ENCODE measurements at regions not wholly inside any gene's neighbourhood (a gene's known extent, or its start where the extent isn't known, plus 50 kb on each side); places are given as distances from the start of the nearest gene placed in this dataset.
A peak's percentile ranks its signal among the peaks of the same experiment; 100 is the strongest.

DNA sequence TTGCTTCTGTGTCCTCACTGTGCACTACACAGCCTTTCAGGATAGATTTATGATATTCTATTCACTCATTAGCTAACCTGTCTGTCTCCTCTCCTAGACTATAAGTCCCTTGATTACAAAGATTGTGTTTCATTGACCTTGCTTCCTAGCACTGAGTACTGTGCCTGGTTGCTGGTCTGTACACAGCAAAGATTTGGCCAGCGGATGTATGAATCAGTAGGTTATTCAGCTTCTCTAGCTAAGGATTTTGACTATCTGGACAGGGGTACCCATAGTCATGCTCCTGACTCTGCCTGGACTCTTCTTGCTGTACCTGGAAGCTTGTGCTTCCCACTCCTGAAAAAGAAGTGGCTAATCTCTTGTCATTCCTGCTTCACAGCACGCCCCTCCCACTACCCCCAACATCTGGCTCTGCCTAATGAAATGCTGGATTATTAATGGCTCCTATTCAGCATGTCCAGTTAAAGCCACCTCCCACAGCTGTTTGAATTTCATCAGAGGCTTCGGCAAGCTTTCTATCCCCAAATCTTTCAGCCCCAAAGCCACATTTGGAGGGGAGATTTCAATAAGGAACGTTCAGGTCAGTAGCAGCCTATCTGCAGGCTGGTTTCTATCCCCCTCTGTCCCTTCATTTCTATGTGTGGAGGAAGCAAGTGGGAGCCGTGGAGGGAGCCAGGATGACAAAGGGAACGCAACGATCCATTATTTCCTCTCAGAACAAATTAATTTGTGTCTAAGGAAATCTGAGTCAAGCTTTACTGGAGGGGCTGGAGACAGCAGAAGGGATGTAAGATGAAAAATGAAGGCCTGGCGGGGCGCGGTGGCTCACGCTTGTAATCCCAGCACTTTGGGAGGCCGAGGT is 64.8 kb upstream of the PPM1J start:
- no peak for DNase-seq

DNA sequence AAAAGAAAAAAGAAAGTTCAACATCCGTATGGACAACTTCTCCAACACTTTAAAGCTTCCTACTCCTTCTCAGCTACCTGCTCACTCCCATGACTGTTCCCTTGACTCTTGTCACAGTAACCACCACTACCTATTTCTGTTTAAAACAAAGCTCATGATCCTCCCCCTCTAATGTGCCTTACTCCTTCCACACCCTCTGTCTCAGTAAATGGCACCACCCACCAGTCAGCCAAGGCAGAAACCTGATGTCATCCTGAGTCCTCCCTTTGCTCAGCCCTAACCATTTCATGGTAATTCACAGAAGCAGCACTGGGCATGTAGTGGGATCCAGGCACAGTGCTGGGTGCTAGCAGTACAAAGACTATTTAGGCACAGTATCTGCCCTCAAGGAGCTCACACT is 63.0 kb upstream of the PPM1J start:
- peak; percentile 28 for DNase-seq

DNA sequence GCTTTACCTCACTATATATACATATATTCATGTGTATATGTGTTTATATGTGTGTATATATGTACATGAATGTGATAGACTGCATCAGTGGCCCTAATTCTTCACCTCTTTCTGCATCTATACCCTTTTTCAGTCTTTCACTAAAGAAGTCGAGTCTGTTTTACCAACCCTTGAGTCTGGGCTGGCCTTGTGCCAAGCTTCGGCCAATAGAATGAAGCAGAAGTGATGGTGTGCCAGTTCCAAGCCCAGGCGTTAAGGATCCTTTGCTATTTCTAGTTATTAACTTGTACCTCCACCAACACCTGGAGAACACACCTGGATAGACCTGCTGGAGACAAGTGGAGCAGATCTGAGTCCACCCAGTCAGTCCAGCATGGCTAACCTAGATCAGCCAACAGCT is 61.6 kb upstream of the PPM1J start:
- DNase-seq = no peak

- DNase-seq = no peak
These were observed 57.6 kb upstream of the PPM1J start for GRCh38 chr1:112772781-112773180.

- no peak for DNase-seq
These were observed 55.6 kb upstream of the PPM1J start for GRCh38 chr1:112770724-112771123.

- DNase-seq = no peak
These were observed 54.5 kb upstream of the PPM1J start for GRCh38 chr1:112769611-112770010.

DNA sequence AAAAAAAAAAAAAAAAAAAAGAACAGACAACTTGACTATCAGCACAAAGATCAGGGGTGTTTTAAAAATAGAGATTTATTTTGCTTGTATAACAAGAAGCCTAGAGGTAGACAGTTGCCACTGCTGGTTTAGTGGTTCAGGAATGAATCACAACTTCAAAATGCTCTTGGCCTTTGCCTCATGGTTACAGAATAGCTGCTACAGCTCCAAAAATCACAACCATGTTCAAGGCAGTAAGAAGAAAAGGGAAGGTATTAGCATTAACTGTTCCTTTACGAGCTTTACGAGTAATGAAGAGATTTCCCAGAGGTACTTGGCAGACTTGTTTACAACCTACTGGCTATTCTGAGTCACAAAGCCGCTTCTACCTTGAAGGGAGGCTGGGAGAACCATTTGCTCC is 52.5 kb upstream of the PPM1J start:
- DNase-seq = no peak

Data from suppressor macrophage treated with lipopolysaccharide for 4 hours (primary cell).